GM13976 (cell line): ENCODE measurements at regions not wholly inside any gene's neighbourhood (a gene's known extent, or its start where the extent isn't known, plus 50 kb on each side); places are given as distances from the start of the nearest gene placed in this dataset.

Experiments used
- DNase-seq: peaks from one replicate; pipeline ENCODE4 v3.0.0; 2012; ENCODE audit warnings: low spot score
- in situ Hi-C: fragments of 300-500 bp; cut with MboI; formaldehyde crosslinking; loops from one replicate; pipeline ENCODE4 v1.12.0; 2022; ENCODE audit warnings: low sequenced_read_pairs, mixed read lengths, inconsistent platforms; ENCODE audit not compliant: unreplicated experiment
- TF ChIP-seq, protein P1 (sequence below): IDR thresholded peaks from 2 replicates; pipeline ENCODE4 v1.5.1; 2012; ENCODE audit warnings: borderline replicate concordance, mild to moderate bottlenecking; ENCODE audit not compliant: insufficient read depth; ENCODE audit errors: extremely low read depth, missing control alignments, control extremely low read depth

DNA sequence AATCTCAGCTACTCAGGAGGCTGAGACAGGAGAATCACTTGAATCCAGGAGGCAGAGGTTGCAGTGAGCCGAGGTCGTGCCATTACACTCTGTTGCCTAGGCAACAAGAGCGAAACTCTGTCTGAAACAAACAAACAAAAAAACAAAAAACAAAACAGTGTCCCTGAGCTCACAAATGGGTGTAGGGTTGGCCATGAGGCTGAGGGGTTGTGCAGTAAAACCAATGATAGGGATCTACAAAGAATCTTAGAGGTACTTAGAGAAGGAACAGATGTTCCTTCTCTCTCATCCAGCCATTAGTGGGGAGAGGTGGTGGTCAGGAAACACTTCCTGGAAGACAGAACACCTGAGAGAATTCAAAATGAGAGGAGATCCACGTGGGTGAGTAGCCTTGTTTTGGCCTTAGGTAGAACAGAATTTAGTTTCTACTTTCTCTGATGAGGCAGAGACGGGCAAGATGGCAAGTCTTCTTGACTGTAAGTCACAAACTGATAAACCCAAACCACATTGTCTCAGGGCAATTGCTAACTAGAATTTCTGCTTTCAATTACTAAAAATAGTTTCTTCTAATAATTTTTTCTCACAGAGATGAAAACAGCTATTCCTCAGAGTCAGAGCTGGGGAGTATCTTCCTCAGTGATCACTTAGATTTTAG is 61.5 kb upstream of the PPM1B start:
- in situ Hi-C loops: no loop called here
- DNase-seq: peak; percentile 30
- TF ChIP-seq, protein P1, sequence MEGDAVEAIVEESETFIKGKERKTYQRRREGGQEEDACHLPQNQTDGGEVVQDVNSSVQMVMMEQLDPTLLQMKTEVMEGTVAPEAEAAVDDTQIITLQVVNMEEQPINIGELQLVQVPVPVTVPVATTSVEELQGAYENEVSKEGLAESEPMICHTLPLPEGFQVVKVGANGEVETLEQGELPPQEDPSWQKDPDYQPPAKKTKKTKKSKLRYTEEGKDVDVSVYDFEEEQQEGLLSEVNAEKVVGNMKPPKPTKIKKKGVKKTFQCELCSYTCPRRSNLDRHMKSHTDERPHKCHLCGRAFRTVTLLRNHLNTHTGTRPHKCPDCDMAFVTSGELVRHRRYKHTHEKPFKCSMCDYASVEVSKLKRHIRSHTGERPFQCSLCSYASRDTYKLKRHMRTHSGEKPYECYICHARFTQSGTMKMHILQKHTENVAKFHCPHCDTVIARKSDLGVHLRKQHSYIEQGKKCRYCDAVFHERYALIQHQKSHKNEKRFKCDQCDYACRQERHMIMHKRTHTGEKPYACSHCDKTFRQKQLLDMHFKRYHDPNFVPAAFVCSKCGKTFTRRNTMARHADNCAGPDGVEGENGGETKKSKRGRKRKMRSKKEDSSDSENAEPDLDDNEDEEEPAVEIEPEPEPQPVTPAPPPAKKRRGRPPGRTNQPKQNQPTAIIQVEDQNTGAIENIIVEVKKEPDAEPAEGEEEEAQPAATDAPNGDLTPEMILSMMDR: no peak

DNA sequence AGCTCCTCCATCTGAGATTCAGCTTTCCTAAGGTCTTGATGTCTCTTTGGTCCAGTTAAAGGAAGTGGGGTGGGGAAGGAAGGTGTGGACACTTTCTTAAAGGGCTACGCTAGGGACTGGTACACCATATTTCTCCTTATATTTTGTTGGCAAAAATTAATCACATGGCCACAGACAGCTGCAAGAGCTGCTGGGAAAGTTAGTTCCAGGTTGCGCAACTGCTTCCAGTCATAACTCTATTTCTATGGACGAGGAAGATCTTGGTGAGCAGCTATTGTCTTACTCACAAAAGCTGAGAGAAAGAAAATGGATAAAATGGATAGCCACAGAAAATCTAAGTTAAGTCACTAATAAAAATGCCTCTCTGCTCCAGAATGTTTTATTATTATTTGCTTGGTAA is 60.7 kb upstream of the PPM1B start:
- no peak for DNase-seq
- in situ Hi-C loops: no loop called here
- TF ChIP-seq, protein P1: no peak

DNA sequence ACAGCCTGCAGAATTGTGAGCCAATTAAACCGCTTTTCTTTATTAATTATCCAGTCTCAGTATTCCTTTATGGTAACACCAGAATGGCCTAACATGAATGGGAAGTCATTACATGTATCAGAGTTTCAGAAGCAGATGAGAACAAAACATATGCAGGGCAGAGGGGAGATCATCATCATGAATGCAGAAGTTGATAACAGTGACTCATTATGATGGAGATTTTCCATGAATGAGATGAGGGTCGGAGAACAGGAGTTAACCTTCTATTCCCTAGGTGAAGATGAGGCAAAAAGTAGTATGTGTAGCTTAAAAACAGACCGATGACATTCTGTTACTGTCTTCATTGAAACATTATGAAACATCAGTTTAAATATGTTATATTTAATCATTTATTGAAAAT is 59.5 kb upstream of the PPM1B start:
- DNase-seq: no peak
- in situ Hi-C loops: no loop called here
- TF ChIP-seq, protein P1: no peak

DNA sequence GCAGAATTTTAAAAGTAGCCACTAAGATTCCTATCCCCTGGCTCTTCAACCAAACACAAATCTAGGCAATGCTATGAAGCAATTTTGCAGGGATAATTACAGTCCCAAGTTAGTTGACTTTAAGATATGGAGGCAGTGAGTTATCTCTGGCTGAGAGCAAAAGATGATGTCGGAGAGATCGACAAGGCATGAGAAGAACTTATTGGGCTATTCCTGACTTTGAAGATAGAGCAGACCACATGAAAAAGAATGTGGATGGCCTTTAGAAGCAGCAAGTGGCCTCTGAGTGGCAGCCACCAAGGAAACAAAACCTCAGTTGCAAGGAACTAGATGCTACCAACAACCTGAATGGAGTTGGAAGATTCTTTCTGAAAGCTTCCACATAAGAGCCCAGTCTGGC is 58.2 kb upstream of the PPM1B start:
- DNase-seq: no peak
- in situ Hi-C loops: no loop called here
- TF ChIP-seq, protein P1: no peak

DNA sequence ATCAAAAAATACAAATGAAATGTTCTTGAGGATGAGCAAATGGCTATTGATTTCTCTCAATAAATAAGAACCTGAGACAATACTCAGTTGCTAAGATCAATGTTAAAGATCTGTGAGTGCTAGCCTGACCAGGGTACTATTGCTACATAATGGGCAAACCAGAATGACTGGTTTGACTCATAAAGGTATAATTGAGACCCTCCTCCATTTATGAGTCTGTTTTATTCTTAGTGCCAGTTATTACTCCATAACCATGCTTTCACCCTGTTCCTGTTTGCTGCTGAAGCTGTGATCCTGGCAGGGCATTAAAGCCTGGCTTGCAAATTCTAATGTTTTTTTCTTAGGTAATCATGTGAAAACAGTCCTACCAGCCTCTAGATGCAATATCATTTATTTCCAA is 56.6 kb upstream of the PPM1B start:
- DNase-seq: no peak
- TF ChIP-seq, protein P1: no peak
- in situ Hi-C loops: no loop called here

DNA sequence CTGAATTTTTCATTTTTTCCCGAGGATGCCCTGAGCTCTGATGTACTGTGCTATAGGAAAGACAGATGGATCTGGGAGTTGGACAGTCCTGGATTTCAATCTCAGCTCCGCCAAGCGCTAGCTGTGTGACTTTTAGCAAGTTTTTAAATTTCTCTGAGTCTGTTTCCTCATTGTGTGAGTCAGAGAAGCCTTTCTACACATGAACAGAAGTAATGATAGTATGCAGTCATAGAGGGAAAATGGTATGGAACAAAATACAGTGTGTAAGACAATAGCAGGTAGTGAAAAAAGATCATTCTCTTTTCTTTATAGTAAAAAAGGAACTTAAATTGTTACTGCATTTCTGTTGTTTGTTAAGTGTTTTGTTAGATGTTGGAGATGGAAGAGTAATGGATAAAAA is 52.4 kb upstream of the PPM1B start:
- in situ Hi-C loops: no loop called here

More for the DNA sequence above, 52.4 kb upstream of the PPM1B start:
- TF ChIP-seq, protein P1: no peak
- DNase-seq: no peak
